GM19238 (cell line): ENCODE measurements at regions not wholly inside any gene's neighbourhood (a gene's known extent, or its start where the extent isn't known, plus 50 kb on each side); places are given as distances from the start of the nearest gene placed in this dataset.

ENCODE experiments used
- DNase-seq: peaks from one replicate; pipeline ENCODE4 v3.0.0; 2011; ENCODE audit warnings: low spot score; ENCODE audit not compliant: insufficient read length

GRCh38 chr21:17901458-17902079 lies 82.4 kb upstream of the C21orf91 start:
- no peak for DNase-seq

- no peak for DNase-seq
Observed at GRCh38 chr21:17900990-17901385, 81.8 kb upstream of the C21orf91 start.

DNA sequence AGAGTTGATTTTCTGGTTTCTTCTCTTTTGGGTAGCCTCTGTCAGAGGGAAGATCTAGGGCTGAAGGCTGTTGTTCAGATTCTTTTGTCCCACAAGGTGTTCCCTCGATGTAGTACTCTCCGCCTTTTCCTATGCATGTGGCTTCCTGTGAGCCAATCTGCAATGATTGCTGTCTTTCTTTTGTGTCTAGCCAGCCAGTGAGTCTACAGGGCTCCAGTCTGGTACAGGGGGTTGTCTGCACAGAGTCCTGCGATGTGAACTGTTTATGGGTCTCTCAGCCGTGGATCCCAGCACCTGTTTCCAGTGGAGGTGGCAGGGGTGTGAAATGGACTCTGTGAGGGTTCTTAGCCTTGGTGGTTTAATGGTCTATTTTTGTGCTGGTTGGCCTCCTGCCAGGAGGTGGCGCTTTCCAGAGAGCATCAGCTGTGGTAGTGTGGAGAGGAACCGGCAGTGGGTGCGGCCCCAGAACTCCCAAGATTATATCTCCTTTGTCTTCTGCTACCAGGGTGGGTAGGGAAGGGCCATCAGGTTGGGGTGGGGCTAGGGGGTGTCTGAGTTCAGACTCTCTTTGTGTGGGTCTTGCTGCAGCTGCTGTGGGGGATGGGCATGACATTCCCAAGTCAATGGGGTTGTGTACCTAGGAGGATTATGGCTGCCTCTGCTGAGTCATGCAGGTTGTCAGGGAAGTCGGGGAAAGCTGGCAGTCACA lies 81.3 kb upstream of the C21orf91 start:
- DNase-seq = no peak

- no peak for DNase-seq
Observed at GRCh38 chr21:17889171-17889570, 70.0 kb upstream of the C21orf91 start.

- DNase-seq = no peak
Observed at GRCh38 chr21:17869115-17869514, 50.0 kb upstream of the C21orf91 start.
